H7 (cell line): ENCODE measurements at regions not wholly inside any gene's neighbourhood (a gene's known extent, or its start where the extent isn't known, plus 50 kb on each side); places are given as distances from the start of the nearest gene placed in this dataset.

Source experiments
- DNase-seq: peaks from one replicate; pipeline ENCODE4 v3.0.0; 2012
- H3K27me3 ChIP-seq: 2 replicates; pipeline ENCODE4 v1.6.0; 2011; ENCODE audit warnings: mild to moderate bottlenecking, low read length; ENCODE audit not compliant: control insufficient read depth, insufficient read depth
- H3K36me3 ChIP-seq: replicated peaks from 2 replicates; pipeline ENCODE4 v1.5.1; 2011; ENCODE audit warnings: low read length; ENCODE audit not compliant: control insufficient read depth, insufficient read depth
- H3K4me3 ChIP-seq: 2 replicates; pipeline ENCODE4 v1.5.1; 2011; ENCODE audit warnings: low read depth, mild to moderate bottlenecking, control low read depth, low read length, moderate library complexity; ENCODE audit not compliant: insufficient read depth

DNA sequence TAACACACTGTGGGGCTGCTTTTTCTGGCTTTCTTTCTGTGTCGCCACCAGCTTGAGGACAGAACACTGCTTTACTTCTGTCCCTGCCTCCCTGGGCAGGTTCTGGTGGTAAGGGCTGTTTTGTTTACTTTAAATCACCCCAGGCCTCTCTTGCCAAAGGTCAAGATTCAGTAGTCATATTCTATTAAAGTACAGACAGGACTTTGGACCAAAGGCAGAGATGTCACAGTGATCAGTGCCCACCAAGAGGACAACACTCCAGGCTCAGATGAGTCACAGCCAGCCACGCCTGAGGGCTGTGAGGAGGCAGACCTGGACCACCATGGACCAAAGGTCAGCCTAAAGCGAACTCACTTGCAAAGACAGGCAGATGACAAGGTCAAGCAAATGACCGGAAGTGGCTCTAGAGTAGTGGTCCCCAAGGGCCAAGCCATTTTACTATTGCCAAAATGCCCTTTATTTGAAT is 200.0 kb downstream of the RHOU start:
- H3K36me3 ChIP-seq, result no peaks in the 10 kb centered on the region
- no peak for DNase-seq
- H3K4me3 ChIP-seq, result no peak overlapping the region
- no peaks in the 10 kb centered on the region; the same call in 1 of the 2 replicates for H3K27me3 ChIP-seq

- no peak for DNase-seq
- H3K4me3 ChIP-seq, result no peak overlapping the region
- no peaks in the 10 kb centered on the region for H3K36me3 ChIP-seq
- H3K27me3 ChIP-seq, result no peaks in the 10 kb centered on the region; the same call in 1 of the 2 replicates
These were observed 200.8 kb downstream of the RHOU start for GRCh38 chr1:228935855-228936727.

DNA sequence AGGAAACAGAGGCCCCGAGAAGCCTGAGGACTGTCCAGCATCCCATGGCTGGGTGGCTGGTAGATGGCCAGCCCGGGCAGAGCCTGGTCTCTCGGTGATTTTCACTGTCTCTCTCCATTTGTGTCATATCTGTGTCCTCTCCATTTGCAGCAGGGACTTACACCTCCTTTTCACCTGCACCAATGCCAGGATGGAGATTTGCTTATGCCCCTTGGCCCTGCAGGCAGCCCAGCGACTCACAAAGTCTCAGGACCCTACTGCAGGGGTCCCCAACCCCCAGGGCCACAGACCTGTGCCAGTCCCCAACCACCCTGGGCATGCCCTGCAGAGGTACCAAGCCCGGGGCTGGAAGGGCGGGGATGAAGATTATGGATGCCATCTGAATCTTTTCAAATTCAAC is 201.6 kb downstream of the RHOU start:
- Histone ChIP-seq H3K4me3 (no peak overlapping the region), H3K27me3 (no peaks in the 10 kb centered on the region; the same call in 1 of the 2 replicates), H3K36me3 (no peaks in the 10 kb centered on the region)
- DNase-seq, result no peak

DNA sequence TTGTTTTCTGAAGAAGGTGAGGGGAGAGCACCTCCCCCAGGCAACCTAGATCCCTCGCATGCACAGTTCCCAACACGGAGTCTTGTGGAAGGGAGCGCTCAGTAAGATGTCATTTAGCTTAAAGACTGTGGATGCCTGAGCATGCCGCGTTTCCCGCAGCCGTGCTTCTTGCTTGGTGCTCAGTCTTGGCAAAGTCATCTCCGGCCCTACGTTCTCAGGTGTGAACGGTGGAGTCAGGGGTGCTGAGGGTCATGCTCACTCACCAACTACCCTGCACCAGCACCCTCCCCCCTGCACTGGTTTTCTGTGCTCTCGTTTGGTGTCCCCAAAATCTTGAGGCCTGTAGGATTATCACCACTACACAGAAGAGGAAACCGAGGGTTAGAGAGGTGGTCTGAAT is 202.1 kb downstream of the RHOU start:
- Histone ChIP-seq H3K27me3 (no peaks in the 10 kb centered on the region; the same call in 1 of the 2 replicates), H3K36me3 (no peaks in the 10 kb centered on the region), H3K4me3 (no peak overlapping the region)
- DNase-seq, result no peak

DNA sequence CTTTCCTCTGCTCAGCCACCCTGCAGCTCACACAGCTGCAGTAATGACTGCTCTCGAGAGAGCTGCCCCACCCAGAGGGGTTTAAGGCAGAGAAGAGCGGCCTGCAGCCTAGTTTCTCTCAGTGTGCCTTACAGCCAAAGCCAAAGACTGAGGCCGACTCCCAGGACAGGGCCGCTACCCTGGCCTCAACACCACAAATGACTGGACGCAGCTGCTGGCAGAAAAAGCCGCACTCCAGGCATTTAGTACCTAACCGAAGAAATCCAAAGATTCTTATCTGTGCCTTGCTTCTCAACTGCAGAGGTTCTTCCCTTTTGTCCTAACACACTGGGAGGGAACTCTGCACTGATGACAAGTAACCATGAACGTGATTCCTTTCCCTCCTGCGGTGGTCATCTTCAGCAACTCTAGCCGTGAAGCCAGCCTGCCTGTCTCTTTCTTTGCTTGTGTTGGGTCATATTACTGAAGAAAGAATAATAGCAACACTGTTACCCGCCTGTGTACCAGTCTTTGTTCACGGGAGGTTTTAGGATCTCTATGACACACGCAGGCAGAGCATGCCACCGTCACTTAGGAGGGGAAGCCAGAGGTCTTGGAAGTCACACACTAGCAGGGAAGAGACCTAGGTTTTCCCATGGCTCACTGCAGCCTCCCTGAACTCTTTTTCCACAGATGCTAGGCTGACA is 202.7 kb downstream of the RHOU start:
- Histone ChIP-seq H3K4me3 (no peak overlapping the region), H3K27me3 (no peaks in the 10 kb centered on the region; the same call in 1 of the 2 replicates), H3K36me3 (no peaks in the 10 kb centered on the region)
- no peak for DNase-seq

- no peaks in the 10 kb centered on the region; the same call in 1 of the 2 replicates for H3K27me3 ChIP-seq
- H3K36me3 ChIP-seq, result no peaks in the 10 kb centered on the region
- DNase-seq, result no peak
- H3K4me3 ChIP-seq, result no peak overlapping the region
These were observed 203.2 kb downstream of the RHOU start for GRCh38 chr1:228938537-228938901.

DNA sequence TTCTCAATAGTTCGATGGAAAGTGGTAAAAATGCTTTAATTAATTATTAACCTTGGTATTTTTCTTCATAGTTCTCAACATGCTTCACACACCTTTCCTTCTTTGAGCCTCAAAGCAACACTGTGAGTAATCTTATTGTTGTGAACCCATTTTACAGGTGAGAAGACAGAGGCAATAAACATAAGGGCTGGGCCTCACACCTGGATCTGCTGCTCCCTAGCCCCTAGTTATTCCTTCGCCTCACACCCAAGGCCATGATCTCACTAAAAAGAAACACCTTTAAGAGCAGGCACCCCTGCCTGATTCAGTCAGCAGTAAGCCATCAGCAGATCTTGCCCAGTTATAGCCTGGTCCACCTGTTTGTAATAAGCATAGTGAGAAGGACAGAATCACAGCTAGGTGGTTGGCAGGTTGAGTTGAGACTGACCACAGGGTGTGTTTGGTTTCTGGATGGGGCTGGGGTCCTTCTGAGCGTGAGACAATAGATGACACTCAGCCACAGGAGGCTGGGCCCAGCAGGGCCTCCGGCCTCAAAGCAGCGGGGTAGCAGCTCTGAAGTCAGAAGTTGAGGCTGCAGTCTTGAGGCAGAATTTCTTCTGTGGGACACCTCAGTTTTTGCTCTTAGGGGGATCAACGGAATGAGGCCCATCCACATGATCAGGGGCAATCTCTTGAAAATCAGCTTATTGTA is 203.9 kb downstream of the RHOU start:
- Histone ChIP-seq H3K27me3 (no peaks in the 10 kb centered on the region; the same call in 1 of the 2 replicates), H3K36me3 (no peaks in the 10 kb centered on the region), H3K4me3 (no peak overlapping the region)
- DNase-seq, result no peak

- DNase-seq, result no peak
- Histone ChIP-seq H3K4me3 (no peak overlapping the region), H3K27me3 (no peaks in the 10 kb centered on the region; the same call in 1 of the 2 replicates), H3K36me3 (no peaks in the 10 kb centered on the region)
These were observed 204.7 kb downstream of the RHOU start for GRCh38 chr1:228939881-228940392.

DNA sequence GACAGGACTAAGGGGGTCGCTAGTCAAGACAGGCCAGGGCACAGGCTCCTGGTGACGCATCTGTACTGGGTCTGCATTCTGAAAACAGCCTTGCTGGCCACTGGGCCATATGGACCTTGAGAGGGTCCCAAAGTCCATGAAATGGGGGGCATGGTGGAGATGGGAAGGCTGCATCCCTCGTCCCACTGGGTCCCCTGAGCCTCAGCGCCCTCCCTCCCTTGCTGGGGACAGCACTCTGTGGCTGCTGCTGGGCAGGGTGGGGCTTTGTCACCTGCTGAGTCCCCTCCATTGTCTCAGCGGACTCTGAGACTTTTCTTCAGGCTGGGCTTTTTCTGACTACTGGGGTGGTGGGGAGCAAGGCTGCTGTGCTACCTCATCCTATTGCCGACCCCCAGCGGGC is 205.2 kb downstream of the RHOU start:
- H3K36me3 ChIP-seq, result no peaks in the 10 kb centered on the region
- H3K27me3 ChIP-seq, result no peaks in the 10 kb centered on the region; the same call in 1 of the 2 replicates
- DNase-seq, result peak; percentile 42
- H3K4me3 ChIP-seq, result no peak overlapping the region

DNA sequence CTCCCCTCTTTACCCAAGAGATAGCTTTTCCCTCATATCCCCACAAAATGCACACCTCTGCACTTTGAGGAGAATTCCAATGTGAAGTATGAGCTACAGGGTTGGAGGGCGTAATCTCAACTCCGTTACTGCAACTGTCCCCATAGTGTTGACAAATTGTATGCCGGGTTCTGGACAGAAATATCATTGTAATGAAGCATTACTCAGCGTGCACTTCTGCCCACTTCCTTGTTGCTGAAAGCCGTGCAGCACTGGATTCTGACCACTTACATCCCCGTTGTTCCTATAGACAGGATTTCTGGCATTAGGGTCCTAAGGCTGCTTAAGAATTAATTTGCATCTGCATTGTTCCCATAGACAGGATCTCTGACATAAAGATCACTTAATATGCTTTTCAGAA is 205.6 kb downstream of the RHOU start:
- H3K36me3 ChIP-seq, result no peaks in the 10 kb centered on the region
- H3K27me3 ChIP-seq, result no peaks in the 10 kb centered on the region; the same call in 1 of the 2 replicates
- no peak for DNase-seq
- H3K4me3 ChIP-seq, result no peak overlapping the region

DNA sequence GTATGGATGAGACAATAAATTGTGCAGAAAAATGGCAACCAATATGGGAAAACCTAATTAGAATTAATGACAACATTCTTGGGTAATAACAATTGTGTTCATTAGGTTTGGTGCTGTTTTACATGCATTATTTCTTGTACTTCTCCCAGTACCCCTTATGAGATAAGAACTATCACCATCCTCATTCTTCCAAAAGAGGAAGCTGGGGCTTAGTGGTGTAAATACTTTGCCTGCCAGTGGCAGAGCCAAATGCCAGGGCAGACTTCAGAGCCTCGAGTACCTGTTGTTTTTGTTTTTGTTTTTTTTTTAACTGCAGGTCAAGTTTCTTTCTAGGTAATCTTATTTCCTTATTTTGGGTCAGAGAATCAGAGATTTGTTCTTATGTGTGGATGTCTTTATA is 206.4 kb downstream of the RHOU start:
- Histone ChIP-seq H3K4me3 (no peak overlapping the region), H3K36me3 (no peaks in the 10 kb centered on the region), H3K27me3 (no peaks in the 10 kb centered on the region; the same call in 1 of the 2 replicates)
- no peak for DNase-seq

DNA sequence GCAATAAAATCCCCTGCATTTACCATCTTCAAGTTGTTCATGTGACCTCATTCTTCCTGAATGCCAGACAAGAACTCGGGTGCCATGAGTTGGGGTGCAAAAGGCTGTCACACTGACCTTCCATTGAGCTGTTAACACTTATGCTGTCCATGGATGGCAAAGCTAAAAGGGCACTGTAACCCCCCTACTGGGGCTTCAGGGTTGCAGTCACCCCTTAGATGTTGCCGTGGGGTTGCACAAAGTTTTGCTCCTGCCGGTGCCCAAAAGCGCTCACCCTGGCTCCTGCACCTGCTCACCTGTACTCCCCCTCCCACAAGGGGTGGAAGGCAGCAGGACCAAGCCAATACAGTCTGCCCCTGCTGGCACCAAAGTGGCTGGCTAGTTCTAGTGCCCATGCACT is 208.2 kb downstream of the RHOU start:
- DNase-seq, result no peak
- H3K4me3 ChIP-seq, result no peak overlapping the region
- no peaks in the 10 kb centered on the region for H3K36me3 ChIP-seq
- no peaks in the 10 kb centered on the region; the same call in 1 of the 2 replicates for H3K27me3 ChIP-seq

DNA sequence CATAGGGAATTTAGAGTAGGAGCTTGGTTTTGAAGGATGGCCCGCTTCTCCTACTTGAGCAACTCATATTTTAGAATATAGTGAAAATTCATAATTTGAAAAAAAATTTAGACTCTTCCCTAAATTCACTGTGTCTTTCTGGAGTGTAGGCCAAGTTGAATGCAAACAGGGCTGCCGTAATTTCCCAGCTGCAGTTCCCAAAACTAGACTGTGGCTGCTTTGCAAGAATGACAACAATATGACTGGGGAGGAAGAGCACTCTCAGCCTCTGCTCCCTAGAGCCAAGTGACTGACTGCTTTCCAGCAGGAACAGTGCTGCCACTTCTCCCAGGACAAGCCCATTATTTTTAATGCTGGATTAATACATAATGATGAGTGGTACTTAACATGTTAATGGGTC is 209.0 kb downstream of the RHOU start:
- Histone ChIP-seq H3K4me3 (no peak overlapping the region), H3K27me3 (no peaks in the 10 kb centered on the region), H3K36me3 (no peaks in the 10 kb centered on the region)
- DNase-seq, result no peak

- no peak overlapping the region for H3K4me3 ChIP-seq
- no peaks in the 10 kb centered on the region for H3K36me3 ChIP-seq
- DNase-seq, result no peak
- H3K27me3 ChIP-seq, result no peaks in the 10 kb centered on the region
These were observed 209.7 kb downstream of the RHOU start for GRCh38 chr1:228944935-228945371.
